ENCODE measurements at regions not wholly inside any gene's neighbourhood (a gene's known extent, or its start where the extent isn't known, plus 50 kb on each side); places are given as distances from the start of the nearest gene placed in this dataset.
A peak's percentile ranks its signal among the peaks of the same experiment; 100 is the strongest.

- DNase-seq (ENCODE audit: low read depth, low spot score) = no peak
Observed at GRCh38 chr2:185147361-185147760, 549.0 kb downstream of the ZNF804A start.

DNA sequence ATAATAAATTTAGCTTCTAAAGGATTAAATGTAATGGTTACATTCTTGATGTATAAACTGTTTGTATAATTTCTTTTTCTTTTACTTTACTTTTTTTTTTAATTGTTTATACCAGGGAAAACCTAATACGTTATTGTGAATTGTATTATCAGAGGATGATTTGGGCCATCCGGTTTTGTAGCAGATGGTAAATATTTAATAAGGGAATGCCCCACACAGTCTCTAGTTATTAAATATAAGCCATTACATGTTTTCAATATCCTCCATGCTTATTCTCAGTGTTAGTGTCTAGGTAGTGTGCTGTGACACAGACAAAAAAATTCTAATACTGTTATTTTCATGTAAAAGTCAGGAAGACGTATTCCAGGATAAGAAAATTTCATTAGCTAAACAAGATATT is 553.9 kb downstream of the ZNF804A start:
- no peak for DNase-seq (ENCODE audit: low read depth, low spot score)

GRCh38 chr2:185161701-185162100 is 563.4 kb downstream of the ZNF804A start:
- DNase-seq (ENCODE audit: low read depth, low spot score) = no peak

- DNase-seq (ENCODE audit: low read depth, low spot score) = no peak
Observed at GRCh38 chr2:185174353-185174752, 564.3 kb upstream of the FSIP2 start.

DNA sequence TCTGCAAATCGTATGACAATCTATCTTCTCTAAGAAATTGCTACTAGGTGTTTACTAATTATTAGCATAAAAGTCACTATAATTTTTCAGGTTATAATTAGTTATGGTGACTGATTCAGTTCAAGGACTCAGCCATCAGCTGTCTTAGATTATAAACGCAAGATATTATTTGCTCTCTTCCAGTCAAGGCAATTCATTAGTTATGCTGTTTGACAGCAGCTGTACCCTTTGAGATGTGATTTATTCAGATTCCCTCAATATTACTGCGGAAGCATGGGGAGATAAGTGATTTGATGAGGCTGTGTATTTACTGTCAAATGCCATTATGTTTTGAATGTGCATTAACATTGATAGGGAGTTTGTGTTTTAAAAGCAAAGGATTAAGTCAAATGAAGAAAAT is 558.9 kb upstream of the FSIP2 start:
- no peak for DNase-seq (ENCODE audit: low read depth, low spot score)

DNA sequence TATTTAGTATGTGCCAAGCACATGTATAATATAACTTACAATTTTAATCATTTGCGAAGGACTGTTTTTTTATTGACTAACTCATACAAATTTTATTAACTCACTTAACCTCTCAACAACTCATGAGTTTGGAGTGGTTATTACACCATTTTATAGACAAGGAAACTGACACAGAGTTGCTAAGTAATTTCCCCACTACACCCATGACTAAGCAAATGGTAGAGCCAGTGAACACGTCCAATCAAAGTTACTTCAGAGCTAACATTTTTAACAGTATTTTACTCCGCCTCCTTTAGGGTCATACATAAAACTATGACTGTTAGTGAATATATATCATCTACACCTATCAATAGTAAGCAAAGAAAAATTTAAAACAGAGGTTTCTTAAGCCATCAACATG is 556.7 kb upstream of the FSIP2 start:
- no peak for DNase-seq (ENCODE audit: low read depth, low spot score)

DNA sequence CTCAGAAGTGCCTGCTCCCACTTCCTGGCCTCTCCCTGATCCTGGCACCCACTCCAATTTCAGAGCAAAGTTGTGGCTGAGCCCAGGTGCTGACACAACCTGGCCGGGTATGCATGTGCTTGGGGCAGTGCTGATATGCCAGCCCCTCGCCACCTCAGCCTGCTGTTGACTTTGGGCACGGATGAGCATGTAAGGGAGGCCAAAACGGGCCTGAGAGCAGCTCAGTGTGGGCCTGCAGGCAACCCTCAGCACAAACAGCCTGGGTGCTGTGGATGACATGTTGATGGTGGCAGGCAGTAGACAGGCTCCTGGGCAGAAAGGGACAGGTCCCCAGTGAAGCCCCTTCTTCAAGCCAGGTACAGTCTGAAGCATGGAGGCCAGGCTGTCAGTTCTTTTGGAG is 553.6 kb upstream of the FSIP2 start:
- DNase-seq (ENCODE audit: low read depth, low spot score) = no peak

DNA sequence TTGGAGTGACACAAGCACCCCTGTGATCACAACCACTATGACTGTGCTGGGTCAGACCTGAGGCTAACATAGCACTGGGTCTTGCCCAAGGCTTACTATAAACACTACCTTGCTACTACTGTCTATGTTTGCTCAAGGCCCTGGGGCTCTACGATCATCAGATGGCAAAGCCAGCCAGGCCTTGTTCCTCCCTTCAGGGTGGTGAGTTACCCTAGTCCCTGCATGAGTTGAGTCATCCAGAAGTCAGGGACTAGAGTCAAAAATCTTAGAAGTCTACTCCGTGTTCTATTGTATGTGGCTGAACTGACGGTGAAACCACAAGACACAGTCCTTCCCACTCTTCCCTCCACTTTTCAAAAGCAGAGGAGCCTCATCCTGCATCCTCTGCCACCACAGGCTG is 551.2 kb upstream of the FSIP2 start:
- no peak for DNase-seq (ENCODE audit: low read depth, low spot score)

DNA sequence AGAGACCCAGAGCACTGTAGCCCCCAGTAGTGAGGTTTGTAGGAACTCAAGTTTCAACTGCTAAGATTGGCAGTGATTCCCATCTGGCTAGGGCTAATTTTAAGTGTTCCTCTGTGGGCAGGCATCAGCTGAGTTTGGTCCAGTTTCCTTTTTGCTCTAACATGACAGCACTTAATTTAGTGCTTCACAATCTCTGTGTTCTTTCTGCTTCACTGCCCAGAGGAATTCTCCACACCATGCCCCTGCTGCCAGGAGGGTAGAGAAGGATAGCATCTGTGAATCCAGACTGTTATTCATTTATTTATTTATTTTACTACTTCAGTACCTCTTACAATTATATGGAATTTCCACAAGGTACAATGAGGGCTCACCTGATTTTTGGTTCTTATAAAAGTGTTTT is 549.9 kb upstream of the FSIP2 start:
- DNase-seq (ENCODE audit: low read depth, low spot score) = peak; percentile 60

DNA sequence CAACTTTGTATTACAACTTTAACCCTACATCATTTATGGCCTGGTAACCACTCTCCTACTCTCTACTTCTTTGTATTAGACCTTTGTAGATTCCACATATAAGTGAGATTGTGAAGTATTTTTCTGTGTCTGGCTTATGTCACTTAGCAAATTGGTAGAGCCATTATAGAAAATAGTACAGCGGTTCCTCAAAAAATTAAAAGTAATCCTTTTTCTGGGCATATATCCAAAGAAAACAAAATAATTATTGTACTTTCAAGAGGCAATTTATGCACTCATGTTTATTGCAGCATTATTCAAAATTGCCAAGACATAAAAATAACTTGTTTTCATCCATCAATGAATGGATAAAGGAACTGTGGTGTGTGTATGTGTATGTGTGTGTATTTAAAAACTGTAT is 537.5 kb upstream of the FSIP2 start:
- no peak for DNase-seq (ENCODE audit: low read depth, low spot score)

DNA sequence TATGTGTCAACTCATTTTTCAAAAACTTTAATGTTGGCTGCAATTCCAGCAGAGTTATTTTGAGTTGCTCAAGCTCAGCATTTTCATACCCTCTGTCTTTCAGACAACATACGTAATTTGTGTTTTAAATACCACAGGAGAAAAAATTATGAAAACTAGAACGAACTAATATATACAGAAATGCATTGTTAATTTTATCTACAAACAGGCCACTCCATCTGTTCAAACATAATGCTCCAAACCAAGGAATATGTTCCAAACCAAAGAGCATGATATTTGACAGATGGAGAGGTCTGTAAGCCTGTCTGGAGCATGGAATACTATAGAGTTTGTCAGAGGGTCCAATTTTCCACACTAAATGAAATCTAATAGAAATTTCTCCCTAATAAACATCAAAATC is 536.2 kb upstream of the FSIP2 start:
- no peak for DNase-seq (ENCODE audit: low read depth, low spot score)

DNA sequence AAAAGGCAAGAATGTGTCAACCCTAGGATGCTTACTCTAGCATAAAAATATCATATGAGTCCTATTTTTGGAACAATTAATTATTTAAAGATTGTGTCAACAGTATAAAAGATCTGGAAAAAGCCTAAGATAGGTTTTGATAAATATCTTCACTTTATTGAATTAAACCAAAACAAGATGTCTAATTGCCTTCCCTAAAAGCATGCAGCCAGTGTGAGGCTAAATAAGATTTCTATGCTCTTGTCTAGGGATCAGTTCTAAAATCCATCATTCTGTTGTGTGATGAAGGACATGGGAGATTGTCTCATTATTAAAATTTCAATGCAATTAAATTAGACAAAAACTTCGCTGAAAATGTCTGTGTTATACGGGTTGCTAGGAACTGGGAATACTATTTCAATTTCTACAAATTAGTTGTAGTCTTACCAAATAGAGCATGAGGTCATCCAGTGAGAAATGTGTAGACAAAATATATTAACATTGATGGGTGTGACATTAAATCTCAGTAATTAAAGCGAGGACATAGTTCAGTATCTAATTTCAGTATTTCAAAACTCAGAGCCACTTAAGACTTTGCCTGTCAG is 535.6 kb upstream of the FSIP2 start:
- DNase-seq (ENCODE audit: low read depth, low spot score) = no peak

GRCh38 chr2:185208261-185208660 is 530.3 kb upstream of the FSIP2 start:
- DNase-seq (ENCODE audit: low read depth, low spot score) = peak; percentile 68

- no peak for DNase-seq (ENCODE audit: low read depth, low spot score)
Observed at GRCh38 chr2:185215497-185215896, 523.1 kb upstream of the FSIP2 start.

- DNase-seq (ENCODE audit: low read depth, low spot score) = peak; percentile 58
Observed at GRCh38 chr2:185219981-185220380, 518.6 kb upstream of the FSIP2 start.

DNA sequence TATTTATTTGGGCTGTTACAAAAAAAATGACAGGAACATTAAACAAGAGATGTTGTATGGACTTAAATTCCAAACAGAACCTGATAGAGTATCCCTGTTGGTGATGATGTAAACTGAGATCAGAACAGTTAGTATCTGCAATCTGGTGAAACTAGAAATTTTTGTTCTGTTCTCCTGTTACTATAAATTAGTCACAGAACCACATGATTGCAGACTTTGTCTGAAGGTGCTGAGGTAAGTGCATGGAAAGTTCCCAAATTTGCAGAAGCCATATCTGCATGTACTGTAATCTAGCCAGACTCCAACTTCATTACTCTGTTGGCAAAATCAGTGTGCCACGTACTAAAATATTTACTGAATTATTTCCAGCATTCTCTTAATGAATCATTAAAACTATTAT is 516.3 kb upstream of the FSIP2 start:
- no peak for DNase-seq (ENCODE audit: low read depth, low spot score)

- DNase-seq (ENCODE audit: low read depth, low spot score) = no peak
Observed at GRCh38 chr2:185227391-185227790, 511.2 kb upstream of the FSIP2 start.

- no peak for DNase-seq (ENCODE audit: low read depth, low spot score)
Observed at GRCh38 chr2:185239491-185239890, 499.1 kb upstream of the FSIP2 start.

- DNase-seq (ENCODE audit: low read depth, low spot score) = no peak
Observed at GRCh38 chr2:185240796-185241195, 497.8 kb upstream of the FSIP2 start.

GRCh38 chr2:185241556-185241955 is 497.0 kb upstream of the FSIP2 start:
- no peak for DNase-seq (ENCODE audit: low read depth, low spot score)

DNA sequence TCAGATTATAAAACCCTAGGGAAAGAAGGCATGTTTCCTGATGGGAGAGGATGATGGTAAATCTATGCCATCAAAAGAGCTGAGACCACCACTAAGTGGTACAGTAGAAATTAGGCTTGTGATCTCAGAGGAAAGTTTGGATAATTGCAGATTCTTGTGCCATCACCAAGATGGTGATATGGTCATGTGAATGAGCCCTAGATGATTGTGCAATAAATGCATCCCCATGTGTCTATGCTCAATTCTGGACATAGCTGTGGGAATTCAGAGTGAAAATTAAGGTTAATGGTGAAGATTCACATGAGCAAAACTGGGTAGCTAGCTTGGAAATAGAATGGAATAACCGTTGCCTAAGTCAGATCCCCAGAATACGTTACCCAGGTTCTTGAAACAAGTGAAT is 496.1 kb upstream of the FSIP2 start:
- no peak for DNase-seq (ENCODE audit: low read depth, low spot score)

DNA sequence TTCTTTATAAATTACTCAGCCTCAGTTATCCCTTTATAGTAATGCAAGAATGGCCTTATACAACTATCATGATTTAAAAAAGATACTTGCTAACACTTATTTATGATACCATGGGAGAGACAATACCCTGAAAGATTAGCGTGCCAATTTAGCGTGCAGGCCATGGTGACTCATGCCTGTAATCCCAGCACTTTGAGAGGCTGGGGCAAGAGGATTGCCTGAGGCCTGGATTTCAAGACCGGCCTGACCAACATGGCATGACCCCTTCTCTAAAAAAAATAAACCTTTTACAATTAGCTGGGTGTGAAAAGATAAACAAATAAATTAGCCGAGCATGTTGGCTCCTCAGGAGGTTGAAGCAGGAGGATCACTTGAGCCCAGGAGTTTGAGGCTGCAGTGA is 493.4 kb upstream of the FSIP2 start:
- no peak for DNase-seq (ENCODE audit: low read depth, low spot score)

DNA sequence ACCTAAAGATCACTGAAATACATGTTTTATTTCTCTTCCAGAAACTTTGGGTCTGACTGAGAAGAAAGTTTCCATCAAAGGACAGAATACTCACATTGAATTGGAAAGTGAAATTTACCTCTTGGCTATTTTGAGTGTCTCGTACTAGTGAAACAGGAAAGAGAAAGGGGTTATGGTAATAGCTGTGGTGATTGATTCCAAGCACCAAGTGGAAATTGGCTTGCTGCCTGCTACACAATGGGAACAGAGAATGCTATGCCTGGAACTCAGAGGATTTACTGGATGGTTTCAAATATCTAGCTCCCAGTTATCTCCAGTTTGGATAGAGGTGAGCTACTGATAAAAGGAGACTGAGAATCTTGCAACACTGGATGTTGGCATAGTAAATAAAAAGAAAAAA is 492.8 kb upstream of the FSIP2 start:
- DNase-seq (ENCODE audit: low read depth, low spot score) = peak; percentile 83

GRCh38 chr2:185246717-185247116 is 491.9 kb upstream of the FSIP2 start:
- no peak for DNase-seq (ENCODE audit: low read depth, low spot score)
